Stimulated activated naive CD8-positive, alpha-beta T cell treated with anti-CD3 and anti-CD28 coated beads, Interleukin-15, Interleukin-2, amounts not matched to agents 100 U/mL and 50 U/mL, for 24 hours (primary cell): ENCODE measurements at regions not wholly inside any gene's neighbourhood (a gene's known extent, or its start where the extent isn't known, plus 50 kb on each side); places are given as distances from the start of the nearest gene placed in this dataset.
"Not testable (repeated sequence)": the region's sequence is repeated elsewhere in the genome, so short reads cannot be mapped to it uniquely, and the experiment has no call there.

Source experiments
- ATAC-seq: fragments of 150-1000 bp; cut with Tn5 transposase; one replicate; pipeline ENCODE4 v1.10.0; 2021
- DNase-seq: peaks from one replicate; pipeline ENCODE4 v3.0.0; 2021

DNA sequence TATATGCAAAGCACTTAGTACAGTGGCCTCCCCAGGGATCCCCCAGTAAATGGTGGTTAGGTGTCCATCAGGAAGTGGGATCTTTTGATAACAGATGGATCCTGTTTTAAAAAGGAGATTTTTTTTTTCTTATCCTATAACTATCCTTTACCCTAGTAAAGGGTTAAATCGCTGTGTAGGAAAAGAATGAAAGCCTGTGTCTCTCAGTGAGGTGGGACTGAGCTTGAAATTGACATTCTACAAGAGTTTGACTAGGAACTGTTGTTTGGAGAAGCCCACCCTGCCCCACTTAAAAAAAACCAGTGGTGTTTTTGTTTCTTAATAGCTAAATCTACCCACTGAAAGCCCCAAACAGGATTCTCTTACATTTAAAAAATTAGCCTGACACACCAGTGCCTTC is 112.2 kb upstream of the EGLN3 start:
- ATAC-seq (no peak), DNase-seq (no peak)

DNA sequence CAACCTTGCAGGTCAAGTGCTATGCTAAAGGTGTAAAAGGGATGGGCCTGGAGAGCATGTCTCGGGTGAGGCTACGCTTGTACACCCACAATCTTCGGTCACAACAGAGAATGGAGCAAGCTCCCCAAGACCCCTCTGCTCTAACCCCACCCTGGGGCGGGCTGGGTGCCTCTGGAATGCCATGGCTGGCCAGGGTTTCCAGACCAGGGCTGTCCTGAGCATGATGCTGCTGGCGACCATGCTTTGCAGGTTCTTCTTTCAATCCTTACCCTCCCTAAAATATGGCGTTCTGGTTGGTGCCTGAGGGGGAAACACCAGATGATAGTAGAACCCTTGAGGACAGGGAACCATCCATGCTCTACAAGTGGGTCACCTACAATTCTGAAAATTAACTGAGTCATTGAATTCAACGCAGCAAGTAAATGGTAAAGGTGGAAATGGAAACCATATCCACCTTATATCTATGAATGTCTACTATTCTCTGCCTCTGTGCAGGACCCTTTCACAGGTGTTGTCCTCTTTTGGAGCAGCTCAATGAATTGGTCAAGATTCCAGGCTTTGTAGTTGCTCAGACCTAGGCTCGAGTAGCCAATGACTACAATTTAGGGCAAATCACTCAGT is 111.6 kb upstream of the EGLN3 start:
- no peak for DNase-seq
- ATAC-seq = no peak

DNA sequence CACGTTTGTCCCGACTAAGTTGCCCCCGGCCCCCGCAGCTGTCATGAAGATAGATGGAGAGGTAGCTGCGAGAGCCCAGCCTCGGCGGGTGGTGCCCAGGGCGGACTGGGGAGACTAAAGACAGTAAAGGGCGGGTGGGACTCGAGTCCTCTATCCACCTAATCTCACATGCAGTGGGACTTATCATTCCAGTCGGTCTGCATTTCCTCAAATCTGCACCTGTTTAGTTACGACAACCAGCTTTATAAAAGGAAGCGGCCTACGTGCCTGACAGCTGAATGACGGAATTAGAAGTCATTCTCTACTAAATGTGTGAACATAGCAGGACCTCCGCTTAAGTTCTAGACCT is 109.8 kb upstream of the EGLN3 start:
- DNase-seq (no peak), ATAC-seq (no peak)

DNA sequence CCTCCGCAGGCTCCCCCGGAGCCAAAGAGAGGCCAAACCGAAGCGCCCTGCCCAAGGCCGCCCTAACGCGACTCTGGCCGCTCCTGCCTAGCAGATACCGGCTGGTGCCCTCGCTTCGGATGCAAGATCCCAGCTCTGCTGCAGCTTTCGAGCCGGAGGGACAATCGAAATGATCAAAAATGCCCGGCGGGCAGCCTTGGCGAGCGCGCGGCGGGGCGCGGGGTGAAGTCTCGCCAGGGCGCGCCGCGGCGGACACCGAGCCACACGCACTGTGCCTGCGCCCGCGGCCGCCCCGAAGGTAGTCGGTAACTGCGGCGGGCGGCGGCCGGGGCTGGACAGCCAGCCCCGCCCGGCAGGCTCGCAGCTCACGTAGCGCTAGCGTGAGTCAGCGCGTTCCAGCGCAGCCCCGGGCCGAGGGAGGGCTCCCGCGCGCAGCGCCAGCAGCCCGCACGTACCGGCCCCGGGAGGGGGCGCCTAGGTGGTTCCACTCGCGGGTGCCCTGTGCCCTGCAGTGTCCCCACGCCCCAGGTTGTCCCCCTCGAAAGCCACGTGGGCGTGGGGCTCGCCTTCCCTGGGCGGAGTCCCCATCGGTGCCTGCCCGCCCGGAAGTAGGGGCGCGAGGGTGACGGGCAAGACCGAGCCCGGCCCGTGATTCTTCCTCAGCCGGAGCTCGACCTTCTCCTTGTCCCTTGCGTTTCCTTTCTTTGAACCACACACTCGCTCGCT is 109.2 kb upstream of the EGLN3 start:
- peak; percentile 70 for DNase-seq
- peak; percentile 89 for ATAC-seq

DNA sequence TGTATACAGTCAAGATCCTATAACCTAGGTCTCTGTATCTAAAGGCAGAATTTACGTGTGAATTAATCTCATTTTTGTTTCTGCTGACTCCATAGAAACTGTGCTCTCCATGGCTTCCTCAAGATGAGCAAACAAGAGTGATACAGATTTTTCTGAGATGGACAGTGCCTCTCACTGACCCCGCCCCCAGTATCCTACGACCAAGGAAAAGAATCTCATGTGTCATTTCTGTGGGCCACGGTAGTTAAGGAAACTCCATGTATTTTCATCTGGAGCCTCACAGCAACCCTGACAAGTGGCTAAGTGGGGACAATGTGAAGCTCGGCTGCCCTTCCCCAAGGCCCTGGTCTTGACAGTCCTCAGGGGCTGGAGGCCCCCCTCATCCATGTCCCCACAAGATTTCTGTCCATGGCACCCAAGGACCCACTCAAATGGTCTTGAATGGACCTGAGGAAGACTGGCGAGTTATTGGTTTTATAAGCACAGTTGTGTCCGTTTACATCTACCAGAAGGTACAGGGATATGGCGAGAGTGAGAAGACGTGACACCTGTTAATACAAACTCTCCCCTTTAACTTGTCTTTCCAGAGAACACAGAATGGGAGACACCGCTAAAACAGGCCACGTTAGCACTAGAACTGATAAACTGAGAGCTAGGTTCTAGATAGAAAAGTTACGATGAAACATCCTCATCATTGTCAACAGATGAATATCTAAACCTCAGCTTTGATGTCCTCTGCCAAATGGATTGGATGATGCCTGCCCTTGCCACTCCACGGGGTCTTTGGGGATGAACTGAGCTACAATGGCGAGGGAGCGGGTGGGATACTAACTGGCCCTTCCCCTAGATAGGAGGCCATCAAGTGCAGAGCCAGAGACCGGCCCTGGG is 108.4 kb upstream of the EGLN3 start:
- DNase-seq = no peak
- no peak for ATAC-seq

DNA sequence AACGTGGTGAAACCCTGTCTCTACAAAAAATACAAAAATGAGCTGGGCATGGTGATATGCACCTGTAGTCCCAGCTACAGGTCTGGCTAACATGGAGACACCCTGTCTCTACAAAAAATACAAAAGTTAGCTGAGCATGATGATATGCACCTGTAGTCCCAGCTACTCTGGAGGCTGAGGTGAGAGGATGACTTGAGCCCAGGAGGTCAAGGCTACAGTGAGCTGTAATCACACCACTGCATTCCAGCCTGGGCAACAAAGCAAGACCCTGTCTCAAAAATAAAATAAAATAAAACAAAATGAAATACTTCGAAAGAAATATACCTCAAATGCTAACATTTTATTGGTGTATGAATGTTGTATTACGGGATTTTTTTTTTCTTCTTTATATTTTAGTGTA is 107.6 kb upstream of the EGLN3 start:
- ATAC-seq (no peak), DNase-seq (no peak)

DNA sequence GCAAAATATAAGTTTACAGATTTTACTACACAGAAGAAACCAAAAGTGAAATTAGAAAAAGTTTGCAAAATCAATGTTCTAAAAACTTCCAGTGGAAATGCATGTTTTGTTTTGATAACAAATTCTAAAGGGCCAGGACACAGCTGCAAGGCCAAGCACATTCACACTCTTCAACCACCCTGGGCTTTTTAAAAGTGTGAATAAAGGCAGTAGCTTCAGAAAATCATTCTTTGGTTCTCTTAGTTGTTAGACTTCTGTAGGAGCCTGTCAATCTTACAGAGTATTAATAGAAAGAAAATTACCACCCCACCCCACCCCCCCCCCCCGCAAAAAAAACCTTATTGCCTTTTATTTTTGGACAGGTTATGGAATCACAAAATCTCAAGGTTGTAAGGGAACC is 105.2 kb upstream of the EGLN3 start:
- ATAC-seq (no peak), DNase-seq (no peak)

DNA sequence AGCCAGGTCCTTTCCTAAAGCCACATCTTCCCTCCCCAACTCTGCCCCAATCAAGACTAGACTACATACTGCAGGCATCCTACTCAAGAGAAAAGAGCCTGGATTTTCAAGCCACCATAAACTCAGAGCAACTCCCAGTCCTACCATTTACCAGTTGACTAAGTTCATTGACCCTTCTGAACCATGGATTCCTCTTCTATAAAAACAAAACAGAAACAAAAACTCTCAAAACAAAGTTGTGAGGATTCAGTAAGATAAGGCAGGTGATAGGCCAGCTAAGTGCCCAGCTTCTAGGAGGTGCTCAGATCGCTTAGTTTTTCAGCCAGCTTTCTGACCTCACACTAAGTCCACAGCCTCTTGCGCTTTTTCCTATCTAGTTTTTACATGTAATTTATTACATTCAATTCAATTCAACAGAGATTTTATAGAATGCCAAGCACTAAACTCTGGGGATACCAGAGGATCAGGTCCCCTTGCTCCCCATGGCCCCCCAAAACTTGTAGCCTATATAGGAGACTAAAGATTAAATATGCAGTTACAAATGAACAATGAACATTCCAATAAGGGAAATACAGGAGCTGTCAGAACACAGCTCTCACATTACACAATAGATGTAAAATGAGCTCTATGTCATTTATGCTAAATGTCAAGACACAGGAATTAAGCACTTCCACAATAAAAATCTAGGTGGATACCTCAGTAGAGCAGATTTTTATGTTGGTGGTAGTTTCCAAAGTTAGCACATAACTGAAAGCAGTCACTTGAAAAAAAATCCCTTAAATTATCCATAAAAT is 104.5 kb upstream of the EGLN3 start:
- no peak for ATAC-seq
- no peak for DNase-seq

DNA sequence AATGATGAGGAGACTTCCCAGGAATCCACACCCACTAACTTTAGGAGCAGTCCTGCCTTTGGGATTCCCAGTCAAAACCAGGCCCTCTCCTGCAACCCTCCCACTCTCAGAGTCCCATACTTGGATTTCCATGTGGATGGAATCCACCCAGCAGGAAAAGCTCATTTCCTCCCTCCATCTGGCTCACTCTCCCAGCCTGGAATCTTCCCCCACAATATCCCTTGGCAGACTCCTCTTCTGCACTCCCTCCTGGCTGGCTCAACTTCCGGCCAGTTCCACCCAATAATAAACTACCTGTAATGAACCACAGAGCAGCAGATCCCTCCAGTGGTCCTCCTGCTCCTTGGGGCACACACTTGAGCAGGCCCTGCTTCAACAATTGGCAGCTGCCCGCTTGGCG is 102.8 kb upstream of the EGLN3 start:
- DNase-seq (no peak), ATAC-seq (no peak)

DNA sequence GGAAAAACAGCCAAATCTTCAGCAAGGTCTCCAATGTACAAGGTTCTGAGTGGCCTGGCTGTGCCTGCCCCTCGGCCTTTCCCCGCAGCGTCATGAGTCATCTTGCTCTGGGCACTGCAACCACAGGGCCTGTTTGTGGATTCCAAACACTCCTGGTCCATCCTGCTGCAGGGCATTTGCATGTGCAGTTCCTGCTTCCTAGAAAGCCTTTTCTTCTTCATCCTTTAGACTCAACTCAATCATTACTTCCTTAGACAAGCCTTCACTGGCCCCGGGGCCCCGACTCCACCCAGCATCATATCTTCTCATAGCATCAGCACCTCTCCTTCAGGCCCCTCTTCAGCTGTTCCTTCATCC is 101.8 kb upstream of the EGLN3 start:
- no peak for ATAC-seq
- DNase-seq = no peak

DNA sequence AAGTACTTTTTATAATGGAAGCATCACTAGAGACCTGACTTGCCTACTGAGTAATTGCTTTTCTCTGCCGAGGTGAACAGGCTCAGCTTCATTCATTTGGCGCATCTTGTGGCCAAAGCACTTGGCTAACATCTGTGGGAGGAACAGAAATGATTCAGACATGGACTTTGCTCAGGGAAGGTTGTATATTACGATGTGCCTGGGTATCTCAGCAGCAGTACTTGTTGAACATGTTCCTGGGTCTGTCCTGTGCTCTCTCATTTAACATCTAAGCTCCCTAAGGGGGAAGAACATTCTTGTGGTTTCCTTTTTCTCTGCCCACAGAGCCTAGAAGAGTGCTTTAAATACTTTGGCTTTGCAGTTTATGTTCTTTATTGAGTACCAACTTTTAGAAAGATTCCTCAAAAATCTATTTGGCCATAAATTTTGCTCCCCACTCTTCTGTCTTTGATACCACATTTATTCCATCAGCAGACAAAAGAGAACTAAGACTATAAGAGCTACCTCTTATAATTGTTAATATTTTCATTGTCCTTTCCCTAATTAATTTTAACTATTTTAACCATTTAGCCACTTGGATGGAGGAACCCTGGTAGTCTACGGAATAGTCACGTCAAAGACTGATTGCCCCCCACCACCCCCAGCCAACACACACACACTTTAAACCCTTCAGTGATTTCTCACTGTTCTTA is 101.2 kb upstream of the EGLN3 start:
- no peak for DNase-seq
- peak; percentile 54 for ATAC-seq

DNA sequence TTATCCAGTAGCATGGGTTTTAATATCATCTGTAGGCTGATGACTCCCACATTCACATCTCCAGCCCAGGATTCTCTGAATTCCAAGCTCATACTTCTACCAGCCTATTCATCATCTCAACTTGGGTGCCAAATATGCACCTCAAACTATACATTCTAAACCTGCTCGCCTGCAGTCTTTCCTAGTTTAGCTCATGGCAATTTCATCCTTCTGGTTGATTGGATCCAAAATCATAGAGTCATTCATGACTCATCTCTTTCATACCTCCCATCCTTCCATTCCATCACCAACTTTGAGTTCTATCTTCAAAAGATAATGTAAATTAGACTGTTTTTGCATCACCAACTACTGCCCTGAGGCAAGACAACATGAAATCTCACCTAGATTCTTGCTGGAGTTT is 99.7 kb upstream of the EGLN3 start:
- ATAC-seq = no peak

DNA sequence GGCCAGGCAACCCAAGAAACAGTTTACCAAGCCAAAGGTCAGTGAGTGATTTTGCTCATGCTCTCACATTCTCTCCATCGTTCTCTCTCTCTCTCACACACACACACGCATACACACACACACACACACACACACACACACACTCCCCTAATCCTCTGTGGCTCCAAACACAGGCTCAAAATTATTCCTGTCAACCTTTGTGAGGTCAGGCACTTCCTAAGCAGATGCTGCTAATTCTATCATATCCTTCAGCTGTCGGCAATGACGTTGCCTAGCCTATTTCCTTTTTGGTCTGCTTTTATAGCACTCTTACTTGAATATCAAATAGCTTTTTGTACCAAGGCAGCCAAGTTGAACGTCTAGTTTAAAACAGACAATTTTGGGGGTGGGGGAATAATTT is 98.9 kb upstream of the EGLN3 start:
- ATAC-seq = no peak
- no peak for DNase-seq

More for the DNA sequence above, 99.7 kb upstream of the EGLN3 start:
- no peak for DNase-seq

DNA sequence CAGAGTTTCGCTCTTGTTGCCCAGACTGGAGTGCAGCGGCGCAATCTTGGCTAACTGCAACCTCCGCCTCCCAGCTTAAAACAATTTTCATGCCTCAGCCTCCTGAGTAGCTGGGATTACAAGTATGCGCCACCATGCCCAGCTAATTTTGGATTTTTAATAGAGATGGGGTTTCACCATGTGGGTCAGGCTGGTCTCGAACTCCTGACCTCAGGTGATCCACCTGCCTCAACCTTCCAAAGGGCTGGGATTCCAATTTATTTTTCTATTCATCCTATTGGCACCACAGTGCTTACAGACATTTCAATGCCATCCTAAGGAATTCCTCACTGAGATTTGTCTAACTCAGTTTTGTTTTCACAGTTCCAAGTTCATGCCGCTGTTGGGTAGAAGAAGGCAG is 98.3 kb upstream of the EGLN3 start:
- DNase-seq, ATAC-seq: not testable (repeated sequence)

DNA sequence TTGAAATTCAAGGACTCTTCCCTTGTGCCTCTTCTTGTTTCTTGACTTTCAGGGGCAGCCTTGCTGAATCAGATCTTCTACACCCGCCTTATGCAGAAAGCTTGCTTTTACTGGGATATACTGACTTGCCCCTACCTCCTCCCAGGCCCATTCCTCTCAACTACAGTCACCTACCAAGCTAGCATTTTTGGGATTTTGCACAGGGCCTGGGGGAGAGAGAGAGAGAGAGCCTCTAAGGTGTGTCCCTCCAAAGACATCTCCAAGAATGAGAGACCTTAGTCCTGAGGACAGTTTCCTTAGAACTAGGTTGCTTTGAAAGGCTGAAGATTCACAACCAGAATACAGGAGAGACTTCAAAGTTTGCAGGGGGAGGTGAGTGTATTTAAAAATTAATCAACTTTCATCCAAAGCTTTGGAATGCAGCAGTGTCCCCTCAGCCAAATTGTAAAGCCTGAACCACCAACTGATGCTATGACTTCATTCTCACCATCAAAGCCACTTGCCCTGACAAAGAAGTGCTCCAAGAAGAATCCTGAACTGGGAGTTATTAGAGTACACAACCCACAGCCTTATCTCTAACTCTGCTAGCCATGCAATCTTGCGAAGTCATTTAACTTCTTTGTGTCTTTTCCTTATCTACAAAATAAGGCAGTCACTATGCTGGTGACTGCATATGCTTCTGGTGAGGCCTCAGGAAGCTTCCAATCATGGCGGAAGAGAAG is 96.1 kb upstream of the EGLN3 start:
- no peak for ATAC-seq
- no peak for DNase-seq

DNA sequence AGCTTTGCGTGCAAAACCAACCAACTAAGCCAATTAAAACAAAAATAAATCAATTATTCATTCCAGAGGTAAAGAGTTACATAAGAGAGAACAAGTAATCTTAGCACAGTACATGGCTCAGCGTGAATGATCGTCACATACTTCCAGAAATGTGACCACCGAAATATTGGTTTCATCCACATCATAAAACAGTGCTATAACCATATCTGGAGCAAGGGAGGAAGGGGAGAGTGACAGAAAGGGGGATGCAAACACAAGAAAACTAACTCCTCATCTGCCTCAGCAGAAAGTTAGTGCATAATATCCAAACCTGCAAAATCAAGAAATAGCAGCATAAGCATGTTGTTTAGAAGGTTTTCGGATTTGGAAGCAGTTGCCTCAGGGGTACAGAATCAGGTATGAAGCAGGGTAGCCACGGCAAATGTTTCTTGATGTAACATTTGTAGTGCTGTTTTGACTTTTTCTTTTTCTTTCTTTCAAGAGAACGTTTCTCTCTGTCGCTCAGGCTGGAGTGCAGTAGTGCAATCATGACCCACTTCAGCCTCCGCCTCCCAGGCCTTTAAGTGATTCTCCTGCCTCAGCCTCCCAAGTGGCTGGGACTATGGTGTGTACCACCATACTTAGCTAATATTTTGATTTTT is 93.9 kb upstream of the EGLN3 start:
- ATAC-seq (no peak), DNase-seq (no peak)

DNA sequence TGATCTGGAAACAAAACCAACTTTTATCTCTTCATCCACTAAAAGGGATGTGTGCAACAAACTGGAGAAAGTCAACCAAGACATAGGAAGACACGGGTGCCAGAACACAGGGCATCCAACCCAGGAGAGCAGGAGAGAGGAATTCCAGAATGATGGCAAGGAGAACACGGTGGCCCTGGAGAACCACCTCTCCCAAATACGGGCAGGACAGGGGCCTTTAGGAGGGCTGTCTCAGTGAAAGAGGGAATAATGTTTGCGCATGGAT is 93.4 kb upstream of the EGLN3 start:
- ATAC-seq (no peak), DNase-seq (no peak)

DNA sequence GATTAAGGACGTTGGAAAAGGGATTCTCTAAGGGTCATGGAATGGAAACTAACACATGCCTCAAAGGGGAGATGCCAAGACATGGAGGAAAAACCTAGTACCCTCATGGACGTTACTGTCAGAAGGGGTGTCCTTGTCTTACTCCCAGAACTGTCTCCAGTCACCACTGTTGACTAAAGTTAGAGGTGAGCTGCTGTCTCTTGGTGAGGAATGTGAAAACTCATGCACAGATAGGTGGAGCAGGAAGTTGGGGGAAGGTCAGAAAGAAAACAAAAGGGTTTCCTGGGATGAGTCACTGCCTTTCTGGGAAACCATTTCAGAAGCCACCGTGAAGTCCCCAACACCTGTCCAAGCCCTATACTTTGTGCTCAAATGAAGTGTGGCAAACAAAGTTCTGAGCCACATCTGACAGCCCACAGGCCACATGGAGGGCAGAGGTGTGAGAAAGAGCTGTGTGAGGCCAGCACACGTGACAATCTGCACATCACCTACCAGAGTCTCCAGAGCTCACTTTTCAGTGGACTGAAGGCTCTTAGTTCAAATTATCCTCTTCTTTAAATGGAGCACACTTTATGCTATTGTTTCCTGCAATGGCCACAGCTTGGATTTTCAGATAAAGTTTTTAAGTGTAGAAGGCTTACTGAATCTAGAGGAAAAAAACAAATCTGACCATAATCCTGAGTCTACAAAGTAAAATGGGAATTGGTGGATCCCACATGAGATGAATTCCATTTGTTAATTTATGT is 92.9 kb upstream of the EGLN3 start:
- DNase-seq (peak; percentile 81), ATAC-seq (peak; percentile 98)

DNA sequence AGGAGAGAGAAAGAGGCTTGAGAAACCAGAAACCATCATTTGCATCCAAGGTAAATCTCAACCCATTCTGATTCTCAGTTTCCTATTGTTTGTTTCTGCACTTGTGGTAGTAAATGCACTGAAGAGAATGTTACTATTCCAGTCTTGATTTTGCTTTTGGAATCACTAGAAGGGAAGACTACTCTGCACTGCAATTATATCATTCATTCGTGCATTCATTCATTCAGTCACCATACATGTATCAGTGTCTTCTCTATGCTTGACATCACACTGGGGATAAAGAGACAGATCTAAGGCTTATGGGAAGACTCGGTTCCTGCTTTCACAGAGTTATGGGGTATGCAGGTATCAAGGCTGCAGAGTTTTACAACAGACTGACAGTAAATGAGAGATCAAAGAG is 90.3 kb upstream of the EGLN3 start:
- ATAC-seq (no peak), DNase-seq (no peak)

DNA sequence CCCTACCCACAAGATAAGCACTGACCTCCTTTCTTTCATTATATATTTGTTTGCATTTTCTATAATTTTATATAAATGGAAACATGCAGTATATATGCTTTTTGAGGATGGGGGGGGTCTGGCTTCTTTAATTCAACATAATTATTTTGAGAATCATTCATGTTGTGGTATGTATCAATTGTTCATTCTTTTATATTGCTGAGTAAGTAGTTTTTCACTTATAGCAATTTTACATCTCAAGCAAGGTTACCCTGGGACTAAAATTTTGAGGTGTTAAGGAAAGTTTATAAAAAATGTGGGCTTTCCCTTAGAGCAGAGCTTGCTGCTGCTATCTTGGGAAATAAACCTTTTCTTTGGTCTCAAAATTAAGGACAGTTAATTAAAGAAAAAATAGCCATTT is 89.9 kb upstream of the EGLN3 start:
- no peak for ATAC-seq
- DNase-seq = no peak
